ENCODE measurements at regions not wholly inside any gene's neighbourhood (a gene's known extent, or its start where the extent isn't known, plus 50 kb on each side); places are given as distances from the start of the nearest gene placed in this dataset.
"Not testable (repeated sequence)": the region's sequence is repeated elsewhere in the genome, so short reads cannot be mapped to it uniquely, and the experiment has no call there.

DNA sequence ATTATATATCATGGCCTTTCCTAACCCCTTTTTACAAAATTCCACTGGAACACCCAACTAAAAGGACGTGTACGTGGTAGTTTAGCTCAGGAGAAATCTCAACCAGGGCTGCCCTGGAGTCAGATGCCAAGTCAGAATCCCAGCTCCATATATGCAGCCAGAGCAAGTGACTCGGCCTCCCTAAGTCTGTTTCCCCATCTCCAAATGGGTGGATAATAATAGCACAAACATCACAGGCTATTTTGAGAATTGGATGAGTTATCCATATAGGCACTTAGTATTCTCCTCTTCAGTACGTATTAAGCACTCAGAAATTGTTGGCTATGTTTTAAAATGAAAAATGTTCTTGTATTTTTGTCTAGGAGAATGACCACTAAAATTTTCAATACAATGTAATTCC lies 481.5 kb downstream of the CD109 start:
- TF ChIP-seq, protein P1, sequence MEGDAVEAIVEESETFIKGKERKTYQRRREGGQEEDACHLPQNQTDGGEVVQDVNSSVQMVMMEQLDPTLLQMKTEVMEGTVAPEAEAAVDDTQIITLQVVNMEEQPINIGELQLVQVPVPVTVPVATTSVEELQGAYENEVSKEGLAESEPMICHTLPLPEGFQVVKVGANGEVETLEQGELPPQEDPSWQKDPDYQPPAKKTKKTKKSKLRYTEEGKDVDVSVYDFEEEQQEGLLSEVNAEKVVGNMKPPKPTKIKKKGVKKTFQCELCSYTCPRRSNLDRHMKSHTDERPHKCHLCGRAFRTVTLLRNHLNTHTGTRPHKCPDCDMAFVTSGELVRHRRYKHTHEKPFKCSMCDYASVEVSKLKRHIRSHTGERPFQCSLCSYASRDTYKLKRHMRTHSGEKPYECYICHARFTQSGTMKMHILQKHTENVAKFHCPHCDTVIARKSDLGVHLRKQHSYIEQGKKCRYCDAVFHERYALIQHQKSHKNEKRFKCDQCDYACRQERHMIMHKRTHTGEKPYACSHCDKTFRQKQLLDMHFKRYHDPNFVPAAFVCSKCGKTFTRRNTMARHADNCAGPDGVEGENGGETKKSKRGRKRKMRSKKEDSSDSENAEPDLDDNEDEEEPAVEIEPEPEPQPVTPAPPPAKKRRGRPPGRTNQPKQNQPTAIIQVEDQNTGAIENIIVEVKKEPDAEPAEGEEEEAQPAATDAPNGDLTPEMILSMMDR (IDR thresholded peaks at IDR 0.05; ENCODE audit: insufficient read depth, low read length, missing control alignments): no peak
- CTCF ChIA-PET: interaction anchor here (1.8 kb wide), 1 partner anchor 86 kb away, joined by 5 read pairs; no protein-coding TSS in a partner anchor
- no peak overlapping the region for H3K4me3 ChIP-seq (ENCODE audit: low read depth, low read length)
- POLR2A ChIA-PET: no interaction called here
- DNase-seq (ENCODE audit: low read depth, low spot score): no peak

DNA sequence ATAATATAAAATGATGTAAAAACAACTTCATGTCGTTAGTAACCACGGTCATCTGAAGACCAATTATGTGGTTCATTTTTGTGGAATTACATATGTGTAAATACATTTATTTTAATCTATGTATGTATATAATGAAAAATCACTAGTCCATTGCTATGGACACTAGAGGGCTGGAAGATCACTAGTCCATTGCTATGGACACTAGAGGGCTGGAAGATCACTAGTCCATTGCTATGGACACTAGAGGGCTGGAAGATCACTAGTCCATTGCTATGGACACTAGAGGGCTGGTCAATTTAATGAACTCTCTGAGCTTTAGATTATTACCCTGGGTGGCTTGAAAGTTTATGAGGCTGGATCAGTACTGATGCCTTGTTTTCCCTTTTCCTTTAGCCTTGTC lies 474.5 kb downstream of the CD109 start:
- DNase-seq (ENCODE audit: low read depth, low spot score); POLR2A ChIA-PET; H3K4me3 ChIP-seq (ENCODE audit: low read depth, low read length): not testable (repeated sequence)
- CTCF ChIA-PET: interaction anchor here (1.2 to 3.9 kb wide), 2 partner anchors 79 to 1040 kb away, joined by 4 to 17 read pairs; no protein-coding TSS in a partner anchor

DNA sequence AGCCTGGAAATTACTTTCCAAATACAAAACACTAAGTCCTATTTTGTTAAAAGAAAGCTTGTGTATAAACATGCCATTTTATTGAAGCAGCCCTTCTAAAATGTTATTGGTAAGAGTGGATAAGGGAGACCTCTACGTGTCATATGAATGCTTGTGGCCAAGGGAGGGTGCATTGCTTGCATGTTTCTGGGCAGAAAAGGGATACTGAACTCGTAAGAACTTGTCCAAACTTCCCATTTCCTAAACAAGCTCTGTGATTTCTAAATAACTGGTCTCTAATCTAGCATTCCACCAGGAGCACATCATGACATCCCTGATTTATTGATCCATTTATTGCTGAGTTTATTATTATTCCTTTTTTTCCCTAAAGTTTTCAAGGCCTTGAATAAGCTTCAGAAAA lies 474.1 kb downstream of the CD109 start:
- TF ChIP-seq, protein P1 (IDR thresholded peaks at IDR 0.05; ENCODE audit: insufficient read depth, low read length, missing control alignments): no peak
- no peak overlapping the region for H3K4me3 ChIP-seq (ENCODE audit: low read depth, low read length)
- POLR2A ChIA-PET: no interaction called here
- peak; percentile 79 for DNase-seq (ENCODE audit: low read depth, low spot score)
- CTCF ChIA-PET: interaction anchor here (1.2 to 3.9 kb wide), 2 partner anchors 79 to 1041 kb away, joined by 4 to 17 read pairs; no protein-coding TSS in a partner anchor

DNA sequence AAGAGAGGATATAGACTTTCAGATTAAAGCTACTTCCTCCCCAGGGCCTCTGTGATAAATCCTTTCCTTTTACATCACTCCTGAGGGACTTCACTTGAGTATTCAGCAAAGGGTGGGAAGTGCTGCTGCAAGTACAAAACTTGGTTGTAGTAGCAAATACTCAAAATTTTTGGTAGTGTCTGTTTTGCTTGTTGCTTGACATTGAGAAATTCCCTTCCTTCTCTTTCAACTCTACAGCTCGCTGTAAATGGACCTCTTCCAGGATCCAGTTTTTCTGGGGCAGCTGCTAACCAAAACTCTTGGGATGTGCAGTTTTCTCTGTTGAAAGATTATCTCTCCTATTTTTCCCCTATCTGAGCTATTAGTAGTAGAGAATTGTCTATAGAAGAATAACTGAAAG lies 472.0 kb downstream of the CD109 start:
- CTCF ChIA-PET: interaction anchor here (0.7 to 3.9 kb wide), 2 partner anchors 76 to 198 kb away, joined by 3 to 17 read pairs; no protein-coding TSS in a partner anchor
- POLR2A ChIA-PET: no interaction called here

DNA sequence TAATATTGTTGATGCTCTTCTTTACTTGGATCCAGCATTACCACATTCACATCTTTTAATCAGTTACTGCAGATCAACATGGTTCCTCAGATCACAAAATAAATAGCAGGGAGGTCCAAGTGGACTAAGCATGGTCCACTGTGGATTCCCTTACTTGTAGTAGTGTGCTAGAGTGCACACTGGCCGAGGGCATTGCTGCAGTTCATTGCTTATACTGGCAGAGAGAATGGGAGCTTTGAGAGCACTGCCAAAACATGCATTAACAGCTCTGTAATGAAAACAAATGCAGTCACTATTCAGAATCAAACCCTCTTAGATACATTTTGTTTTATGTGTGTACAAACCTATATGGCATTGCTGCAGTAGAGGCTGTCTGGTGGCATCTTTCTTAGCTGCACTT lies 471.5 kb downstream of the CD109 start:
- no peak for DNase-seq (ENCODE audit: low read depth, low spot score)
- TF ChIP-seq, protein P1 (IDR thresholded peaks at IDR 0.05; ENCODE audit: insufficient read depth, low read length, missing control alignments): no peak
- CTCF ChIA-PET: interaction anchor here (3.9 kb wide), 1 partner anchor 76 kb away, joined by 17 read pairs; no protein-coding TSS in a partner anchor
- no peak overlapping the region for H3K4me3 ChIP-seq (ENCODE audit: low read depth, low read length)
- POLR2A ChIA-PET: no interaction called here

More for the DNA sequence above, 472.0 kb downstream of the CD109 start:
- no peak overlapping the region for H3K4me3 ChIP-seq (ENCODE audit: low read depth, low read length)
- TF ChIP-seq, protein P1 (IDR thresholded peaks at IDR 0.05; ENCODE audit: insufficient read depth, low read length, missing control alignments): no peak
- no peak for DNase-seq (ENCODE audit: low read depth, low spot score)

DNA sequence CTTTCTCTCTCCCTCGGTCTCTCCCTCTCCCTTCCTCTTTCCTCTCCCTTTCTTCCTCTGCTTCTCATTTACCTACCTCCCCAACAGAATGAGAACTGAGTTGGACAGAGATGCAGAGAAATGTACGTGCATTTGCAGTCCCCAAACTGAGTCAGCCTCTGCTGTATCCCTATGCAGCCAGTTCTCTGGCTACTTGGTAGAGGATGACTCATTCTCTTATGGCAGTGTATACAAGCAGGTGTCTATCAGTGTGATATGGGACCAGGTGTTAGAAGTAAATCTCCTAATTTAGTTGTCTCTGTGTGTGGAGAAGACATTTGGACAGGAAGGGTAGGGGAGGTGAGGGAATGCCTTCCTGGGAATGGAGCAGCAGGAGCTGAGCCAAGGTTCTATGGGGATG lies 470.8 kb downstream of the CD109 start:
- H3K4me3 ChIP-seq (ENCODE audit: low read depth, low read length): no peak overlapping the region
- ChIA-PET CTCF (interaction anchor here (0.6 kb wide), 1 partner anchor 1054 kb away, joined by 3 read pairs; no protein-coding TSS in a partner anchor), POLR2A (no interaction called here)
- no peak for DNase-seq (ENCODE audit: low read depth, low spot score)
- TF ChIP-seq, protein P1 (IDR thresholded peaks at IDR 0.05; ENCODE audit: insufficient read depth, low read length, missing control alignments): no peak

DNA sequence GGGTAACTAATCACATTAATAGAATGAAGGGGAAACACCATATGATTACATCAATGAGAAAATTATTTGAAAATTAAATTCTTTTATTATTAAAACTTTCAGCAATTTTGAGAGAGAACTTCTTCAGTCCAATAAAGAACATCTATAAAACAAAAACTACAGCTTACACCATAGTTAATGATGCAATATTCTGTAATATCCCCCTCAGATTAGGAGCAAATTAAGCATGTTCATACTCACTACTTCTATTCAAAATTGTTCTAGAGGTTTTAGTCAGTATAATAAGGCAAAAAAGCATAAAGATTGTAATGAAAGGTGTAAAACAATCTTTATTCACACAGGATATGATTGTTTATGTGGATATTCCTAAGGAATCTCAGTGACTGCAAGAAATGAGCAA lies 465.4 kb downstream of the CD109 start:
- POLR2A ChIA-PET: no interaction called here

More for the DNA sequence above, 465.4 kb downstream of the CD109 start:
- CTCF ChIA-PET: no interaction called here
- TF ChIP-seq, protein P1 (IDR thresholded peaks at IDR 0.05; ENCODE audit: insufficient read depth, low read length, missing control alignments): no peak
- no peak overlapping the region for H3K4me3 ChIP-seq (ENCODE audit: low read depth, low read length)
- no peak for DNase-seq (ENCODE audit: low read depth, low spot score)
